Nephron (organoid): ENCODE measurements at regions not wholly inside any gene's neighbourhood (a gene's known extent, or its start where the extent isn't known, plus 50 kb on each side); places are given as distances from the start of the nearest gene placed in this dataset.

Source experiments
- H3K27ac Mint-ChIP-seq, 3 experiments: 2 replicates each; pipeline ENCODE4 v1.8.0; 2020; ENCODE audit warnings: mixed read lengths in 3 of 3, mild to moderate bottlenecking in 2 of 3, moderate library complexity in 1 of 3
- H3K27me3 Mint-ChIP-seq: 2 replicates; pipeline ENCODE4 v1.8.0; 2021; ENCODE audit warnings: low read depth, mild to moderate bottlenecking, moderate library complexity, mixed read lengths
- H3K36me3 Mint-ChIP-seq: 2 replicates; pipeline ENCODE4 v1.8.0; 2020; ENCODE audit warnings: low read depth, mixed read lengths
- H3K4me1 Mint-ChIP-seq: 2 replicates; pipeline ENCODE4 v1.8.0; 2020; ENCODE audit warnings: mixed read lengths
- H3K4me3 Mint-ChIP-seq, 3 experiments: 2 replicates each; pipeline ENCODE4 v1.8.0; 2020; ENCODE audit warnings: mild to moderate bottlenecking in 3 of 3, mixed read lengths in 3 of 3, moderate library complexity in 2 of 3
- H3K9me3 Mint-ChIP-seq: 2 replicates; pipeline ENCODE4 v1.8.0; 2020; ENCODE audit warnings: mixed read lengths
- CTCF ChIP-seq, 3 experiments: fragments of 200-600 bp; sonication (generic); IDR thresholded peaks; one replicate each; pipeline ENCODE4 v1.5.0; 2021; ENCODE audit warnings: antibody characterized with exemption in 3 of 3; ENCODE audit not compliant: unreplicated experiment in 3 of 3

- H3K4me1 Mint-ChIP-seq = no peaks in the 10 kb centered on the region
- H3K9me3 Mint-ChIP-seq = no peaks in the 10 kb centered on the region
- no peaks in the 10 kb centered on the region for H3K27me3 Mint-ChIP-seq
- H3K27ac Mint-ChIP-seq = peak overlapping the region in 1 of 3 experiments; percentile 59
- H3K36me3 Mint-ChIP-seq = no peaks in the 10 kb centered on the region
- no peak overlapping the region for H3K4me3 Mint-ChIP-seq
- no peak for TF ChIP-seq CTCF (IDR thresholded peaks at IDR 0.05; ENCODE audit: unreplicated experiment in 3 of 3)
These were observed 150.2 kb upstream of the CDK1 start for GRCh38 chr10:60627778-60628748.

- Mint-ChIP-seq H3K4me3 (no peak overlapping the region), H3K9me3 (no peaks in the 10 kb centered on the region), H3K27me3 (no peaks in the 10 kb centered on the region), H3K4me1 (no peaks in the 10 kb centered on the region), H3K27ac (no peak overlapping the region), H3K36me3 (no peaks in the 10 kb centered on the region)
- TF ChIP-seq CTCF (IDR thresholded peaks at IDR 0.05; ENCODE audit: unreplicated experiment in 3 of 3) = no peak
These were observed 152.2 kb upstream of the CDK1 start for GRCh38 chr10:60626037-60626436.

GRCh38 chr10:60623627-60624026, 154.7 kb upstream of the CDK1 start:
- Mint-ChIP-seq H3K4me3 (no peak overlapping the region), H3K4me1 (no peaks in the 10 kb centered on the region), H3K9me3 (no peaks in the 10 kb centered on the region), H3K27ac (no peak overlapping the region), H3K27me3 (no peaks in the 10 kb centered on the region), H3K36me3 (no peaks in the 10 kb centered on the region)
- no peak for TF ChIP-seq CTCF (IDR thresholded peaks at IDR 0.05; ENCODE audit: unreplicated experiment in 3 of 3)

GRCh38 chr10:60621018-60621417, 157.3 kb upstream of the CDK1 start:
- Mint-ChIP-seq H3K27ac (no peak overlapping the region), H3K4me3 (no peak overlapping the region), H3K36me3 (no peaks in the 10 kb centered on the region), H3K4me1 (no peaks in the 10 kb centered on the region), H3K9me3 (no peaks in the 10 kb centered on the region), H3K27me3 (no peaks in the 10 kb centered on the region)
- TF ChIP-seq CTCF (IDR thresholded peaks at IDR 0.05; ENCODE audit: unreplicated experiment in 3 of 3) = no peak

GRCh38 chr10:60618861-60619260, 159.4 kb upstream of the CDK1 start:
- Mint-ChIP-seq H3K36me3 (no peaks in the 10 kb centered on the region), H3K4me1 (no peaks in the 10 kb centered on the region), H3K4me3 (no peak overlapping the region), H3K9me3 (no peaks in the 10 kb centered on the region), H3K27me3 (no peaks in the 10 kb centered on the region), H3K27ac (no peak overlapping the region)
- TF ChIP-seq CTCF (IDR thresholded peaks at IDR 0.05; ENCODE audit: unreplicated experiment in 3 of 3) = no peak

GRCh38 chr10:60615541-60615940, 162.7 kb upstream of the CDK1 start:
- no peaks in the 10 kb centered on the region for H3K9me3 Mint-ChIP-seq
- no peak overlapping the region for H3K4me3 Mint-ChIP-seq
- H3K27me3 Mint-ChIP-seq = no peaks in the 10 kb centered on the region
- no peak overlapping the region for H3K27ac Mint-ChIP-seq
- no peak for TF ChIP-seq CTCF (IDR thresholded peaks at IDR 0.05; ENCODE audit: unreplicated experiment in 3 of 3)
- H3K4me1 Mint-ChIP-seq = no peaks in the 10 kb centered on the region
- H3K36me3 Mint-ChIP-seq = no peaks in the 10 kb centered on the region
